ENCODE measurements at regions not wholly inside any gene's neighbourhood (a gene's known extent, or its start where the extent isn't known, plus 50 kb on each side); places are given as distances from the start of the nearest gene placed in this dataset.

DNA sequence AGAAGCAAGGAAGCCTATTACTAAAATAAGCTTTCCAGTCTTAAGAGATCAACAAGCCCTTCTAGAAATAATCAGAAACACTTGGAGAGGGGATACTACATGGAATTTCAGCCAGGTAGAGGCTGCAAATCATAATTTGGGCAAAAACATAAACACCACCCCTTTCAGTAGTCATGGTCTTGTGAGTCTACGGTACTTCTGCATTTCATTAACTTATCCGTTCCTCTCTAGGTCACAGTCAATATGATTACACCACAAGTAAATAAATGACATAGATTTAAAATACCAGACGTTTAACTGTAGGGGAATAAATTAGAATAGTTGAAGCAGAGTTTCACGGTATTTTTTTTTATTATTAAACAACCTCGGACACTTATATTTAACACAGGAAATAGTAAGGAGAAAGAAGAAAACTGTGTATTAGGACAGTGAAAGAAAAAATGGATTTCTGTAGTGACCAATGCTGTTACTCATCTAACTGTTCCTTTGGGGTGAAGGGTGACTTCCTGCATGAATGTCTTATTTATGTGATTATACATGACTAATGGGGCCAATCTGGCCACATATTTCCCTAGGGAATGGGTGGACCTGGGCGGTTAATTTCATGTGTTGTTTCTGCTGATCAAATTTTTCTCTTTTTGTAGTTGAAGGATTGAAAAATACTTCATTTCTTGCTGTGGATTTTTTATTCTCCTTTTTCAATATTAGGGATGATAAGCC, 456.6 kb upstream of the UBE2E3 start:
- DNase-seq: no peak

DNA sequence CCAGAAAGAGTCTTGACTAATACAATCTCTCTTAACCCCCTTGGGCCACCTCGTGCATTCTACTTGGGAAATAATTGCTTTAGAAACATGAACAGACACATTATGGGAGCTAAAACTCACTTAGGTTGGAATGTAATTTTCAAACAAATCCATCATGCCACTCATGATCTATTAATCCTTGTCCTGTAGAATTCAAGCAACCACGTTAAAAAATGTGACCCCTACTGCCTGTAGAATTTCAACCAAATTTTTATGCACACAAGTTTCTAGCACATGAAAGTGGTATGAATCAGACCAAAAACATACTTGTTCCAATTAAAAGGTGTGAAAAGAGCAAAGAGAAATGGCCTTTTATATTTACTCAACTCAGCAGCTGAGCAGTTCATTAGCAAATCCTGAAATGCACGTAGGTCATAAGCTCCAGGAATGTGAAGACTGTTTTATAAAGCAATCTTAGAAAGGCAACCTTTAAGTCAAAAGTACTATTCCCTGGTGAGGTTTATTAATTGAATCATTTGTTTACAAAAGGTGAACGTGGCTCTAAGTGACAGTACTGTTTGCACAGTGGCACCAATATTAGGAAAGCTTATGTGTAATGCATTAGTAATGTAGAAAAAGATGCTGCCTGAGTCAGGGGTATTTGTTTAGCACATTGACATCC, 459.4 kb upstream of the UBE2E3 start:
- DNase-seq: no peak

DNA sequence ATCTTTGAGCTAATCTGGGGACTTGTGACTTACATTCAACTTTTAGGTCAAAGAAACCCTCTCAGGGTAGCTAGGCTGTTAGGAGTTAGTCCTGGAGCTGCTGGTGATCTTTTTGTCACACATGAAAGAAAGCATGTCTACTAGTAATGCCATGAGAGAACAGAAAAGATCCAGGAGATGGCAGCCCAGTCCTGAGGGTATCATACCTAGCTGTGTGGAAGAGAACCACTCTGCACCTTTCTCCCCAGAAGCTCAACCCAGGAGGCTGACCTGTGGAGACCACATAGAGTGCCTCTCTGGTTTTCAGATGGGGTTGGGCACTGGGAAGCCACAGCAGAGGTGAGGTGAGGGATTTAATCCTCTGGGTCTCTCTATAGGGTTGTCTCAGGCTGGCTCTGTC, 460.2 kb upstream of the UBE2E3 start:
- no peak for DNase-seq

DNA sequence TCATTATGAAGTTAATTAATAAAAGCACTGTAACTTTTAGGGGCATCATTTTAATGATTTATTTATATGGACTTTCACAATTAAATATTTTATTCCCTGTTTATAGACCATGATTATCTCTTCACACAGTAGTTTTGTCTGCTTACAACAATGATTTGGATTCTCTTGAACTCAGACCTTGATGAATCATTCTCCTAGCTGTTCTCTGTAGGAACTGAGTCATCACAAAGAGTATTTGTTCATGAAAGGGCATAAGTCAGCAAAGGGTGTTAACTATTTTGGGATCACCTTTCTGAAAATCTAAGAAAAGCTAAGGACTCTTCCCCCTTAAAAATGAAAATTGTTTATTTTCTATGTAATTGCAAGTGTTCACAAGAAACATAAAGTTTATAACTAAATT, 461.1 kb upstream of the UBE2E3 start:
- DNase-seq: no peak

- DNase-seq: no peak
Measured at GRCh38 chr2:180516232-180516631, 464.2 kb upstream of the UBE2E3 start.

GRCh38 chr2:180513389-180513788, 467.0 kb upstream of the UBE2E3 start:
- DNase-seq: no peak

- no peak for DNase-seq
Measured at GRCh38 chr2:180508458-180508857, 471.9 kb upstream of the UBE2E3 start.

DNA sequence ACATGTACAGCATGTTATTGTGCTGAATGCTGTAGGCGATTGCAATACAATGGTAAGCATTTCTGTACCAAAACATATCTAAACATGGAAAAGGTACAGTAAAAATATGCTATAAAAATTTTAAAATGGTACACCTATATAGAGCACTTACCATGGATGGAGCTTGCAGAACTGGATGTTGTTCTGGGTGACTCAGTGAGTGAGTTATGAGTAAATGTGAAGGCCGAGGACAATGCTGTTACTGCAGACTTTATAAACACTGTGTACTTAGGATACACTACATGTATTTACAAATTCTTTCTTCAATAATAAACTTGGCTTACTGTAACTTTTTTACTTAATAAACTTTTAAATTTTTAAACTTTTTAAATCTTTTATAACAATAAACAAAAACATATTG, 473.4 kb upstream of the UBE2E3 start:
- DNase-seq: no peak

GRCh38 chr2:180505203-180505602, 475.2 kb upstream of the UBE2E3 start:
- no peak for DNase-seq

- no peak for DNase-seq
Measured at GRCh38 chr2:180497621-180498152, 482.7 kb upstream of the UBE2E3 start.

DNA sequence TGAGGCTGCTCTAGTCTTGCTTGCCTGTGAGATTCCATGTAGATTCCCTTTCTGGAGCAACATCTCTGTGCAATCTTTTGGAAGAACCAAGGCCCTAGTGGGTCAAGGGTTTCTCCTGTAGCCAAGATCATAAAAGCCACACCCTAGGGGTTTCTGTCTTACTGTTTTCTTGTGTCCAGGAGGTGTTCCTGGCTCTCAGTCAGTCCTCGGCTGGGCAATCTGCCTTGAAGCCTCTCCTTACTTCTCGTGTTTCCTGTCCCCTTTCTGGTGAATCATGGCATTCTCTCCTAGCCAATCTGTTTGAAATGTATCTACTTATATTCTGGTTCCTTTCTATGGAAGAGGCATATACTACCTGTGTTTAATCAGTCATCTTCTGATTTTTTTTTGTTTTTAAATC, 484.8 kb upstream of the UBE2E3 start:
- DNase-seq: no peak

DNA sequence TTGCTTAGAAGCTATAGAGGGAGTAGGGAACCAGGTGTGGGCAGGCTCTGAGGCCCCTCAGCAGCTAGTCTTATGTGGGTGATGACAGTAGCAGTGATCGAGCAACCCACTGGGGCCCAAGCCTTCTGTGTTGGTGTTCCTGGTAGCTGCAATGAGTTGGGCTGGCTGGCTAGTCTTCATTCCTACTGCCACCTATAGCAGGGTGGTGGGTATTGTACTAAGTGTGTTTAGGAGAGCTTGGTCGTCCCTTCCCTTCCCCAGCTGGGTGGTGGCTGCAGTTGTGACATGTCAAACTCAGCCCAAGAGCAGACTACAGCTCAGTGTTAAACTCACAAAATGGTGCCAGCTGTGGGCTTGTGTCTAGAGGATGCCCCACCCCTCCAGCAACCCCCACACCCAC, 486.1 kb upstream of the UBE2E3 start:
- no peak for DNase-seq

GRCh38 chr2:180482696-180483095, 475.6 kb upstream of the CWC22 start:
- DNase-seq: no peak

DNA sequence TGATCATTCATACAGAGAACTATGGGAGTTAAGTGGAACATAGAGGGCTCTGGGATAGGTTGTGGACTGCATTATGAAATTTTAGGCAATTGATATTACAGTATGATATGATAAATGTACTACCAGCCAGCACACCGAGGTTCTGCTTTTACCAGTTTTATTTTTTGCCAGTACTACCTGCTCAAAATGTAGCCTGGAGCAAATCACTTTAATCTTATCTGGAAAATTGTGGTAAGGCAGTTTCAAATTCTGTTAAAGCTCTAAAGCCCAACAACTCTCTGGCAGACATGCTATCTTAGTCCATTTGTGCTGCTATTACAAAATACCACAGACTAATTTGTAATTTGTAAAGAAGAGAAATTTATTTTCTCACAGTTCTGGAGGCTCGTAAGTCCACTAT, 474.9 kb upstream of the CWC22 start:
- no peak for DNase-seq

DNA sequence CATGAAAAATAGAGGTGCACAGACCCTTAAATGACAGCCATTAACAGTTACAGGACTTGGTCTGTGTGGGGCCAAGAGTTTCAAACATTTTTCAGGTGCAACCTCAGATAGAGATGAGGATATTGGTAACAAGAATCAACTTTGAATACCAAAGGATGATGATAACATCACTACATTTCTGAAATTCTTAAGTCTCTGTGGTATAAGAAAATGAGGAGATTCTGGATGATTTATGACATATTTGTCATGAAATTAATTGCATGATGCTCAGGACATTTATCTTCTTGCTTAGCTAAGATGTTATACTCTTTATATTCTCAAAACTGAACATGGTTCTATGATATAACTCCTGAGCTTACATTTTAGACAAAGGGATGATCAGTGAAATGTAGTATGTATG, 471.8 kb upstream of the CWC22 start:
- no peak for DNase-seq

GRCh38 chr2:180474716-180475115, 467.6 kb upstream of the CWC22 start:
- no peak for DNase-seq

GRCh38 chr2:180473456-180473855, 466.4 kb upstream of the CWC22 start:
- no peak for DNase-seq

DNA sequence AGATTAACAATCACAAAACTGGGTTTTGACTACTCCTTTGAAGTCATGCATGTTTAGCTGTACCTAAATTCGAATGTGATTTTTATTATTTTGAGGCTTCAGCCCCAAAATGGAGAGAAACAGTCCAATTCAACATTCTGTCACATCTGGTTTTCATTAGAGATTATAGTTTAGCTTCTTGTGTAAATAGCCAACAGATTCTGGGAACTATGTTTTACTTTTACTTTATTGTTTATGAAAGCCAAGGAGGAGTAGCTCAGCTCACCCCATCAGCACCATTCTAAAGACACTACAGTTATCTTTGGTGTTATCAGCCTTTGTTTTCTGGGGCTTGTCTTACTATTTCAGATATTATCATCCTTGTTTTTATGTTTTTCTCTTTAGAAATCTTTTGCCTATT, 465.0 kb upstream of the CWC22 start:
- DNase-seq: no peak

DNA sequence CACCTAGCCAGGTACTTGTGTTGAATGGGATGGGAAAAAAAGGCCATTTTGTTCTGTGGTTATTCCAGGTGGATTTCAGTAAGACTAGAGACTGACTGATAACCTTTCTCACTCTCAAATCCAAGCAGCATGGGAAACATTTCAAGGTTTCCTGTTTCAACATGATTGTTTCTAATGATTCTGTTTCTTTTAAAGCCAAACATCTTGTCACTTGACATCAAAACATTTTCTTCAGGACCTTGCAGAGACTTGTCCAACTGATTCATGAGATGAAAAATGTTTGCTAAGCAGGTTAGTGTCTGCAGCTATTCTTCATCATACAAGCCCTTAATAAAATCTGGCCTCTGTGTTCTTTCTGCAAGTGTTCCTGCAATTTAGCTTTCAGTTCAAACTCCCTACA, 456.5 kb upstream of the CWC22 start:
- DNase-seq: no peak

- no peak for DNase-seq
Measured at GRCh38 chr2:180461761-180462160, 454.7 kb upstream of the CWC22 start.

DNA sequence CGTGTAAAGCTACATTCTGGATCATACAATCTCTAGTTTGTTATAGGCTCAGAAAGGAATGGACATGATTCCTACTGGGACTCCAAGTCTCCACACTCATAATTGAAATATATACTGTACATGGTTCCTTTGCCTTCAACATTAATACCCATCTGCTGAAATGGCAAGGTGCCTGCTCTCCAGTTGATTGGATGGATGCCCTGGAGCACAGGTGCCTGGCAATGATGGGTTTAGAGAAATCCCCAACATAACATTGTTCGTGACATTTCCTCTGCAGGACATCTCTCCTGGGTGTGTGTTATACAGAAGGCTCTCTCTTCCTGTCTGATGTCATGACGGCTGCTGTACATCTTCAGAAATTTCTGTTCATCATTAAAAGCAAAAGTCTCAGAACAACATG, 449.7 kb upstream of the CWC22 start:
- no peak for DNase-seq

GRCh38 chr2:180450841-180451240, 443.7 kb upstream of the CWC22 start:
- DNase-seq: no peak

DNA sequence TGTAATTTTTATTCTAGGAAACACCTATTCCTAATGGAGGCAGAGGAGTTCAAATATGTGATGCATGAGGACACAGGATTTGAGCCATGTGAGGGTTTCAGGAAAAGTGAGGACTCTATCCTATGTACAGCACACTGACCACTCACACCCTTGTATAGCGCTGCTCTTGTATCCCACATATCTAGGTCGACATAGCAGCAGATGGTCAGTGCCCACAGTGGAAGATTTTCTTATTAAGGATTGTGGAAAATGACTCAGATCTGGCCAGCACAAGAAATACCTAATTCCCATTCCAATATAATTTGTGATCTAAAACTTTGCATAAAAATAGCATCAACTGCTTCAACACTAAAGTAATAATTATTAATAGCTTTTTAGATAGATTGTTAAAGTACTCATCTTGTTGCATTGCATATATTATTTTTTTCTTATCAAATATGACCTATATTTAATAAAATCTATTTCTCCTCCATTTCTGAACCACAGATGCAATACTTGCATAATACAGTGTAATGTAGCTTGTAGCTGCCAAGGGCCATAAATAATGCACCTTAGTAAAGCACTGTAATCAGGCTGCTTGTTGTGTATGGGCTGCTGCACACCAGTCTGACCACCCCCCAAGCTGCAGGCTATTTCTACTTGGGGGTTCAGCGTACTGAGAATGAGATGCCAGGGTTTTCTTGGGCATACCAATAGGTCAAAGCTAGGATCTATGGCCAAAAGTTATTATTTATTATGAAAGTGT, 442.2 kb upstream of the CWC22 start:
- no peak for DNase-seq

DNA sequence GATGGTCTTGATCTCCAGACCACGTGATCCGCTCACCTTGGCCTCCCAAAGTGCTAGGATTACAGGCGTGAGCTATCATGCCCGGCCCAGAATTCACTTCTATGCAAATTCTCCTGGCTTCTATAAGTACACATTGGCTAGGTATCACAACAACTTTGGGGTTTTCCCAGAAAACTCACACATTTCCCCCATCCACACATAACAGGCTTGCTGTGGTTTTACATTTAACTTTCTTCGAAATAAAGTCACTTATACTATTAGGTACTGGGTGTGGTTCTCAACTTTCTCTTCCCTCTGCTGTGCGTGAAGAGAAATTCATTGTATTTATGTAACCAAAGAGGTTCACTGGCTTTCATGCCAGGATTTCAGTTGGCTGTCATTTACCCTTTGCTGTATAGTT, 439.4 kb upstream of the CWC22 start:
- DNase-seq: no peak

Data from NCI-H1930 (cell line).